ENCODE measurements at regions not wholly inside any gene's neighbourhood (a gene's known extent, or its start where the extent isn't known, plus 50 kb on each side); places are given as distances from the start of the nearest gene placed in this dataset.

DNA sequence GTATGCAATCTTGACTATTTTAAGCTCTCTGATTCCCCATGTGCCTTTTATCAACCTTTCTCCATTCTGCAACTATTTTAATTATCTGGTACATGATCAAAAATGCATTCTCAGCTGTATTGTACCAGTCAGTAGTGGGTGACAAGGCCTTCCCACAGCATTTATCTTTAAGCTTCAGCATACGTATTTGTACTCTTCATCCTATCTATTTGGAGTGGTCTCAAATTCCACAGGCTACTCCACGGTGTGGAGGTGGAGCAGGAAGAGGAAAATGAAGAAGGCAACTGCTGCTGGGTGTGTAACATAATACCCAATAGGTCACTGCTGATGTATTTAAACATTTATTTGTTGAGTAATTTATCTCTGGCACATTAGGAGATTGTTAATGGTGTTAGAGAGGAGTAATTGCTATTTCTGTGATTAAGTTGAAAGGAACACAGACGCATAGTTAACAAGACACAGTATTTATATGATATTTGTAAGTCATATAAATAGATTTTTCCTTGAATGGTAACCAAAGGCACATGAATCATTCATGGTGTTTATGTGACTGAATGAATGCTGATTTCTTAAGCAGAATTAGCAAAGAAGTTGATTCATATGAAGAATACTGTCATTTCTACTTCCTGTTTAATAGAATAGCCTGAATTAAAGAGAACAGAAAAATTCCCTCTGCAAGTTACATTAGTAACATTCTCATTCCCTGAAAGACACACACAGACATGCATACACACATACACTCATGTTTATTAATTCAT, 153.8 kb upstream of the NR3C1 start:
- Histone ChIP-seq H3K4me2 (ENCODE audit: low read depth, low read length, poor library complexity, severe bottlenecking) (no peak overlapping the region), H3K79me2 (ENCODE audit: insufficient read depth, low read length) (no peaks in the 10 kb centered on the region), H3F3A (ENCODE audit: low read depth) (no peaks in the 10 kb centered on the region), H2AFZ (ENCODE audit: low read length) (no peak overlapping the region), H3K4me1 (ENCODE audit: insufficient read depth, low read length, poor library complexity, severe bottlenecking) (no peaks in the 10 kb centered on the region), H3K27me3 (ENCODE audit: insufficient read depth, low read length, poor library complexity, severe bottlenecking) (no peaks in the 10 kb centered on the region), H3K9me3 (ENCODE audit: insufficient read depth, low read depth, low read length) (no peaks in the 10 kb centered on the region), H3K9ac (ENCODE audit: low read depth, low read length, poor library complexity, severe bottlenecking) (no peak overlapping the region), H3K36me3 (ENCODE audit: insufficient read depth, low read length) (no peaks in the 10 kb centered on the region), H4K20me1 (ENCODE audit: insufficient read depth, low read length, poor library complexity, severe bottlenecking) (no peaks in the 10 kb centered on the region), H3K4me3 (ENCODE audit: low read length, poor library complexity, severe bottlenecking) (no peak overlapping the region), H3K9me2 (replicated peaks; ENCODE audit: low read depth, low read length) (no peaks in the 10 kb centered on the region)
- TF ChIP-seq EZH2phosphoT487 (IDR thresholded peaks at IDR 0.05; ENCODE audit: borderline replicate concordance), result no peak
- TF ChIP-seq, protein P1, sequence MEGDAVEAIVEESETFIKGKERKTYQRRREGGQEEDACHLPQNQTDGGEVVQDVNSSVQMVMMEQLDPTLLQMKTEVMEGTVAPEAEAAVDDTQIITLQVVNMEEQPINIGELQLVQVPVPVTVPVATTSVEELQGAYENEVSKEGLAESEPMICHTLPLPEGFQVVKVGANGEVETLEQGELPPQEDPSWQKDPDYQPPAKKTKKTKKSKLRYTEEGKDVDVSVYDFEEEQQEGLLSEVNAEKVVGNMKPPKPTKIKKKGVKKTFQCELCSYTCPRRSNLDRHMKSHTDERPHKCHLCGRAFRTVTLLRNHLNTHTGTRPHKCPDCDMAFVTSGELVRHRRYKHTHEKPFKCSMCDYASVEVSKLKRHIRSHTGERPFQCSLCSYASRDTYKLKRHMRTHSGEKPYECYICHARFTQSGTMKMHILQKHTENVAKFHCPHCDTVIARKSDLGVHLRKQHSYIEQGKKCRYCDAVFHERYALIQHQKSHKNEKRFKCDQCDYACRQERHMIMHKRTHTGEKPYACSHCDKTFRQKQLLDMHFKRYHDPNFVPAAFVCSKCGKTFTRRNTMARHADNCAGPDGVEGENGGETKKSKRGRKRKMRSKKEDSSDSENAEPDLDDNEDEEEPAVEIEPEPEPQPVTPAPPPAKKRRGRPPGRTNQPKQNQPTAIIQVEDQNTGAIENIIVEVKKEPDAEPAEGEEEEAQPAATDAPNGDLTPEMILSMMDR (conservative IDR thresholded peaks at IDR 0.05; ENCODE audit: low read length), result no peak

DNA sequence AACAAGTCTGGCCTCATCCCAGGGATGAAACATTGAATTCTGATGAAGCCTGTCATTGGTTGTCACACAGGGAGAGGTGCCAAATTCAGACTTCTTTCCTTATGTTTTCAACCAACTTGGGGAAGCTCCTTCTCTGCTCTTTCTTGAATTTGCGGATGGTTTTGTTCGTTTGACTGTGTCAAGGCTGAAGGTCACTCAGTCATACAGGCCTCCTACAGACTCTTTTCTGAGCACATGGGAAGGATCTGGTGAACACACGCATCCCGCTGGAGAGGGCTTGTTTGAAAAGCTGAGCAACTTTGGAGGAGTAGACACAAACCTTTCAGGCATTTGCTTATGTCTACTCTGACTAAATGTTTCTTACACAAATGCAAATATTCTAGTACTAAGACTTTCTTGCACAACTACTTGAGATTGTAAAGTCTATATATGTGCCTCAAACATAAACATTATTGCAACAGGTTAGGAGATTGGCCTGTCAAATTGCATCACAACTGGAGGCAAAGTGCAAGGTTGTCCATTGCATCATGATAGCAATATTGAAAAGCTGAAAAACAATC, 151.5 kb upstream of the NR3C1 start:
- Histone ChIP-seq H3K36me3 (ENCODE audit: insufficient read depth, low read length) (no peaks in the 10 kb centered on the region), H2AFZ (ENCODE audit: low read length) (no peak overlapping the region), H3K9ac (ENCODE audit: low read depth, low read length, poor library complexity, severe bottlenecking) (no peak overlapping the region), H4K20me1 (ENCODE audit: insufficient read depth, low read length, poor library complexity, severe bottlenecking) (no peaks in the 10 kb centered on the region), H3F3A (ENCODE audit: low read depth) (no peaks in the 10 kb centered on the region), H3K9me3 (ENCODE audit: insufficient read depth, low read depth, low read length) (no peaks in the 10 kb centered on the region), H3K4me1 (ENCODE audit: insufficient read depth, low read length, poor library complexity, severe bottlenecking) (no peaks in the 10 kb centered on the region), H3K4me3 (ENCODE audit: low read length, poor library complexity, severe bottlenecking) (no peak overlapping the region), H3K79me2 (ENCODE audit: insufficient read depth, low read length) (no peaks in the 10 kb centered on the region), H3K4me2 (ENCODE audit: low read depth, low read length, poor library complexity, severe bottlenecking) (no peak overlapping the region), H3K27me3 (ENCODE audit: insufficient read depth, low read length, poor library complexity, severe bottlenecking) (no peaks in the 10 kb centered on the region), H3K9me2 (replicated peaks; ENCODE audit: low read depth, low read length) (no peaks in the 10 kb centered on the region)
- TF ChIP-seq, protein P1 (conservative IDR thresholded peaks at IDR 0.05; ENCODE audit: low read length), result no peak

DNA sequence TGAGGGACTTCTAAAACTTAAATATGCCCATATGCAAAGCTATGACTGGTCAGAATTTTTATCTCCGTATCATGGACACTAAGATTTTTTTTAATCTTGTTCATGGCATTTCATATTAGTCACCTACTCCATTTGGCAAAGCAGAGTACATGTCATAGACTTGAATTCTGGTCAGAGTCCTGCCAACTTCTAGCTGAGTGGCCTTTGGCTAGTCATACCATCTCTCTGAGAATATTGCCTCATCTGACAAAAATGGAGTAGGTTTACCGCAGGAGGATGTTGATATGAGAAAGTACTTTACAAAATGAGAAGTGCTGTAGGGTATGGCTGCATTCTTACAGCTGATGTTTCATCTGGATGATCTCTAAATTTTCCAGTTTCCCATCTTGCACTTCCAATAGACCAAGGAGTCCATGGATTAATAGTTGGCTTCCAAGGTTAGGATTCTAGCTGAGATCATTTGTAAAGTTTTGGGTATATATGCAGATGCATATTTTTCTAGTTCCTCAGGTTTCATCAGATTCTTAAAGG, 150.8 kb upstream of the NR3C1 start:
- Histone ChIP-seq H3K79me2 (ENCODE audit: insufficient read depth, low read length) (no peaks in the 10 kb centered on the region), H3K9ac (ENCODE audit: low read depth, low read length, poor library complexity, severe bottlenecking) (no peak overlapping the region), H3K4me2 (ENCODE audit: low read depth, low read length, poor library complexity, severe bottlenecking) (no peak overlapping the region), H3K27me3 (ENCODE audit: insufficient read depth, low read length, poor library complexity, severe bottlenecking) (no peaks in the 10 kb centered on the region), H3K36me3 (ENCODE audit: insufficient read depth, low read length) (no peaks in the 10 kb centered on the region), H3K9me3 (ENCODE audit: insufficient read depth, low read depth, low read length) (no peaks in the 10 kb centered on the region), H3K4me1 (ENCODE audit: insufficient read depth, low read length, poor library complexity, severe bottlenecking) (no peaks in the 10 kb centered on the region), H4K20me1 (ENCODE audit: insufficient read depth, low read length, poor library complexity, severe bottlenecking) (no peaks in the 10 kb centered on the region), H3K9me2 (replicated peaks; ENCODE audit: low read depth, low read length) (no peaks in the 10 kb centered on the region), H3F3A (ENCODE audit: low read depth) (no peaks in the 10 kb centered on the region), H2AFZ (ENCODE audit: low read length) (no peak overlapping the region), H3K4me3 (ENCODE audit: low read length, poor library complexity, severe bottlenecking) (no peak overlapping the region)
- TF ChIP-seq EZH2phosphoT487 (IDR thresholded peaks at IDR 0.05; ENCODE audit: borderline replicate concordance), result no peak
- TF ChIP-seq, protein P1 (conservative IDR thresholded peaks at IDR 0.05; ENCODE audit: low read length), result no peak
